GM12878 (cell line): ENCODE measurements at regions not wholly inside any gene's neighbourhood (a gene's known extent, or its start where the extent isn't known, plus 50 kb on each side); places are given as distances from the start of the nearest gene placed in this dataset.

Source experiments
- ATAC-seq: fragments of 200-7000 bp; cut with Tn5 transposase; 3 replicates; pipeline ENCODE4 v1.9.1; 2020; ENCODE audit warnings: mild to moderate bottlenecking, moderate library complexity
- BruUV-seq: library from RNA; stranded (reverse); fragments of 400-500 nt; replicated peaks from 2 replicates; lab custom pipeline; 2021; lab: Mats Ljungman, UMichigan
- CTCF ChIA-PET: fragments of 300-600 bp; sonication (Branson Sonifier 250); formaldehyde crosslinking; extraction: SDS; loops from one replicate; lab custom pipeline; 2021; ENCODE audit warnings: inconsistent platforms; lab: Yijun Ruan, JAX
- POLR2A ChIA-PET: fragments of 350-600 bp; formaldehyde crosslinking; extraction: SDS; loops from one replicate; lab custom pipeline; 2021; ENCODE audit warnings: inconsistent platforms; lab: Charles Lee
- RAD21 ChIA-PET: fragments of 300-600 bp; sonication (Branson Sonifier 250); formaldehyde crosslinking; loops from one replicate; lab custom pipeline; 2023; ENCODE audit warnings: antibody characterized with exemption; ENCODE audit not compliant: unreplicated experiment; lab: Charles Lee
- SMC1A ChIA-PET: fragments of 300-600 bp; sonication (Branson Sonifier 250); formaldehyde crosslinking; loops from one replicate; lab custom pipeline; 2023; ENCODE audit not compliant: unreplicated experiment, uncharacterized antibody; lab: Charles Lee
- DNase-seq: peaks from one replicate; pipeline ENCODE4 v3.0.0-alpha.2; 2011; ENCODE audit warnings: low read depth, low spot score
- FAIRE-seq: peaks from 3 replicates; lab custom pipeline; 2011; peaks lifted over from hg19 to GRCh38; lab: Jason Lieb, UNC
- H2AFZ ChIP-seq: 2 replicates; pipeline ENCODE4 v1.6.0; 2011; ENCODE audit warnings: low read depth, low read length, control low read depth; ENCODE audit not compliant: control insufficient read depth
- H3K27ac ChIP-seq: 2 replicates; pipeline ENCODE4 v1.5.1; 2011; ENCODE audit warnings: control low read depth; ENCODE audit not compliant: control insufficient read depth, insufficient read depth
- H3K27me3 ChIP-seq, 2 experiments: replicated peaks in 1 of 2; 2 replicates each; pipeline versions ENCODE4 v1.6.0 to v1.6.1; 2011; ENCODE audit warnings: low read length in 1 of 2; ENCODE audit not compliant: control insufficient read depth in 2 of 2, insufficient read depth in 2 of 2
- H3K36me3 ChIP-seq, 2 experiments: 2 replicates each; pipeline ENCODE4 v1.5.1; 2011; ENCODE audit warnings: low read length in 1 of 2; ENCODE audit not compliant: control insufficient read depth in 2 of 2, insufficient read depth in 2 of 2
- H3K4me1 ChIP-seq: 2 replicates; pipeline ENCODE4 v1.6.1; 2011; ENCODE audit warnings: mild to moderate bottlenecking, low read length, moderate library complexity, mixed read lengths; ENCODE audit not compliant: control insufficient read depth, insufficient read depth
- H3K4me2 ChIP-seq: 2 replicates; pipeline ENCODE4 v1.6.0; 2011; ENCODE audit warnings: control low read depth; ENCODE audit not compliant: control insufficient read depth, insufficient read depth
- H3K4me3 ChIP-seq: fragments of 200-600 bp; sonication (generic); 2 replicates; pipeline ENCODE4 v1.5.1; 2016
- H3K79me2 ChIP-seq: 2 replicates; pipeline ENCODE4 v1.6.0; 2011; ENCODE audit warnings: low read length; ENCODE audit not compliant: control insufficient read depth, insufficient read depth
- H3K9ac ChIP-seq: 2 replicates; pipeline ENCODE4 v1.8.0; 2011; ENCODE audit warnings: low read length, control low read depth, mixed read lengths; ENCODE audit not compliant: control insufficient read depth, insufficient read depth
- H3K9me3 ChIP-seq: replicated peaks from 3 replicates; pipeline ENCODE4 v1.5.1; 2011; ENCODE audit warnings: mild to moderate bottlenecking, low read length; ENCODE audit not compliant: control insufficient read depth, insufficient read depth
- H4K20me1 ChIP-seq: 2 replicates; pipeline ENCODE4 v1.6.0; 2011; ENCODE audit not compliant: control insufficient read depth, insufficient read depth
- BACH1 ChIP-seq: fragments of 450-650 bp; IDR thresholded peaks from 2 replicates; pipeline ENCODE4 v1.6.1; 2017; ENCODE audit warnings: mild to moderate bottlenecking, borderline replicate concordance
- CBX3 ChIP-seq: fragments of 200-600 bp; sonication (generic); IDR thresholded peaks from 2 replicates; pipeline ENCODE4 v1.6.1; 2016; ENCODE audit warnings: low read depth, borderline replicate concordance
- CBX5 ChIP-seq: sonication (generic); IDR thresholded peaks from 2 replicates; pipeline ENCODE4 v1.6.1; 2016; ENCODE audit warnings: low read depth, moderate library complexity, mild to moderate bottlenecking, inconsistent platforms
- CUX1 ChIP-seq: IDR thresholded peaks from 2 replicates; pipeline ENCODE4 v1.6.1; 2012; ENCODE audit warnings: improper control_type of control experiment, low read depth, low read length; ENCODE audit not compliant: insufficient replicate concordance
- NFXL1 ChIP-seq: fragments of 450-650 bp; IDR thresholded peaks from 2 replicates; pipeline ENCODE4 v1.6.1; 2017; ENCODE audit warnings: antibody characterized with exemption, mild to moderate bottlenecking, borderline replicate concordance
- PAX5 ChIP-seq: IDR thresholded peaks from 2 replicates; pipeline ENCODE4 v1.6.1; 2011; ENCODE audit warnings: low read depth, low read length, borderline replicate concordance
- RELA ChIP-seq: fragments of 450-650 bp; IDR thresholded peaks from 2 replicates; pipeline ENCODE4 v1.8.0; 2014; ENCODE audit warnings: borderline replicate concordance; ENCODE audit not compliant: partially characterized antibody
- SIN3A ChIP-seq: IDR thresholded peaks from 2 replicates; pipeline ENCODE4 v1.6.1; 2012; ENCODE audit warnings: low read depth, low read length, improper control_type of control experiment
- SREBF2 ChIP-seq: IDR thresholded peaks from 2 replicates; pipeline ENCODE4 v1.6.1; 2012; ENCODE audit warnings: mild to moderate bottlenecking, low read length
- STAT3 ChIP-seq: IDR thresholded peaks from 2 replicates; pipeline ENCODE4 v1.6.1; 2011; ENCODE audit warnings: low read depth, low read length, improper control_type of control experiment
- USF1 ChIP-seq: IDR thresholded peaks from 2 replicates; pipeline ENCODE4 v1.6.1; 2011; ENCODE audit warnings: borderline replicate concordance, low read depth, mild to moderate bottlenecking, moderate library complexity, mixed read lengths, low read length; ENCODE audit not compliant: insufficient read depth; ENCODE audit errors: extremely low read length
- ZNF207 ChIP-seq: fragments of 450-650 bp; IDR thresholded peaks from 2 replicates; pipeline ENCODE4 v1.6.1; 2014; ENCODE audit warnings: antibody characterized with exemption, mild to moderate bottlenecking, borderline replicate concordance
- ZSCAN29 ChIP-seq: fragments of 450-650 bp; IDR thresholded peaks from 2 replicates; pipeline ENCODE4 v1.6.1; 2017; ENCODE audit warnings: mild to moderate bottlenecking, moderate library complexity
- WGBS: methylation state at CpG from one replicate; pipeline ENCODE4 v1.1.6; 2016; ENCODE audit warnings: low lambda C conversion rate; ENCODE audit not compliant: insufficient replicate concordance, insufficient coverage; ENCODE audit errors: missing lambda C conversion rate; 5-methylcytosine and 5-hydroxymethylcytosine counted together
- in situ Hi-C: fragments of 300-500 bp; cut with MboI; formaldehyde crosslinking; loops from 9 replicates; pipeline ENCODE4 v1.14.3; 2018; ENCODE audit warnings: mixed read lengths
- intact Hi-C: fragments of 100-400 bp; cut with micrococcal nuclease; formaldehyde crosslinking; loops from one replicate; pipeline ENCODE4 v1.14.2; 2022; ENCODE audit not compliant: unreplicated experiment

DNA sequence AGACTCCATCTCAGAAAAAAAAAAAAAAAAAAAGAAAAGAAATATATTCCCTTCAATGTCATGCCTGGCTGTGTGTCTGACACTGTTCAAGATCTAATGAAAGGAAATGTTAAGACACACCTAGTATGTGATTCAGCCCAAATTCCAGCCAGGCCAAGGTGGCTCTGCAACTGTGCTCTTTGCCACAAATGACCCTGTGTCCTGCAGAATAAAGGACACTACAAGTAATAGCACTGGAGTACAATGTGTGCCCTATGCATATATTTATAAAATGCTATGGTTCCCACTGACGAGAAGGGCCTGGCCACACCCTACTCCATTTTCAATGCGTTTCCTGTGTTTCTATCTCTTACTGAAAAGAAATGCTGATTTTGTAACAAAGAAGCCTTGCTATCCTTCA is 98.0 kb upstream of the SORBS2 start:
- Histone ChIP-seq H3K36me3 (no peaks in the 10 kb centered on the region), H3K9ac (no peak overlapping the region), H3K4me1 (no peaks in the 10 kb centered on the region), H3K27ac (no peak overlapping the region), H3K4me3 (no peak overlapping the region), H4K20me1 (no peaks in the 10 kb centered on the region), H2AFZ (no peak overlapping the region), H3K27me3 (no peaks in the 10 kb centered on the region), H3K4me2 (no peak overlapping the region), H3K9me3 (no peaks in the 10 kb centered on the region), H3K79me2 (no peaks in the 10 kb centered on the region)
- in situ Hi-C loops, result no loop called here
- ChIA-PET POLR2A (no interaction called here), RAD21 (no interaction called here), CTCF (no interaction called here), SMC1A (no interaction called here)
- intact Hi-C loops, result no loop called here
- DNase-seq, result no peak
- TF ChIP-seq CBX5 (no peak), CUX1 (no peak), NFXL1 (no peak), CBX3 (no peak), USF1 (no peak), RELA (no peak), ZNF207 (no peak), STAT3 (no peak), BACH1 (no peak), ZSCAN29 (no peak), PAX5 (no peak), SIN3A (no peak), SREBF2 (no peak)
- BruUV-seq, result no TSS peak
- WGBS, result 52% methylated on average over 2 of the region's 2 CpGs
- ATAC-seq, result no peak
- no peak for FAIRE-seq
